Mucosa of descending colon (tissue), 3 donors: ENCODE measurements at regions not wholly inside any gene's neighbourhood (a gene's known extent, or its start where the extent isn't known, plus 50 kb on each side); places are given as distances from the start of the nearest gene placed in this dataset.
"Not testable (repeated sequence)": the region's sequence is repeated elsewhere in the genome, so short reads cannot be mapped to it uniquely, and the experiment has no call there.

Experiments used
- ATAC-seq: fragments of 200-7000 bp; cut with Tn5 transposase; one replicate; pipeline ENCODE4 v1.9.1; 2020; ENCODE audit warnings: mild to moderate bottlenecking, moderate library complexity
- DNase-seq, 3 donors: peaks; one replicate each; pipeline ENCODE4 v3.0.0-alpha.2; 2020
- H3K36me3 ChIP-seq: fragments of 200-600 bp; one replicate; pipeline ENCODE4 v1.8.0; 2021; ENCODE audit warnings: low read depth, mild to moderate bottlenecking
- H3K4me1 ChIP-seq: fragments of 200-600 bp; one replicate; pipeline ENCODE4 v1.8.0; 2021; ENCODE audit warnings: low read depth, mild to moderate bottlenecking
- H3K4me3 ChIP-seq: fragments of 200-600 bp; one replicate; pipeline ENCODE4 v1.8.0; 2021; ENCODE audit warnings: mild to moderate bottlenecking
- H3K9me3 ChIP-seq: fragments of 200-600 bp; one replicate; pipeline ENCODE4 v1.8.0; 2021; ENCODE audit warnings: mild to moderate bottlenecking
- intact Hi-C, 2 donors: fragments of 100-400 bp; cut with DNase I in 1 of 2; cut with micrococcal nuclease in 1 of 2; formaldehyde crosslinking; loops; one replicate each; pipeline versions ENCODE4 v1.11.0 to v1.11.1; 2022; cut with DNase I, micrococcal nuclease
- donor health status: DM: no; HTN: no; CAD: no; lungs with moderate emphysema.
- donor health status: DM: no; HTN: no; CAD: no.
- donor health status: DM: no; HTN: yes; CAD: no.

GRCh38 chr16:22572331-22573224 is 61.9 kb downstream of the NPIPB5 start:
- H3K36me3 ChIP-seq, H3K4me1 ChIP-seq, H3K4me3 ChIP-seq, H3K9me3 ChIP-seq, intact Hi-C loops, DNase-seq: not testable (repeated sequence)
- peak; percentile 28 for ATAC-seq

GRCh38 chr16:22573225-22573530 is 62.5 kb downstream of the NPIPB5 start:
- ATAC-seq: peak; percentile 97
- intact Hi-C loops, H3K4me3 ChIP-seq, DNase-seq, H3K9me3 ChIP-seq, H3K36me3 ChIP-seq, H3K4me1 ChIP-seq: not testable (repeated sequence)

- H3K9me3 ChIP-seq, ATAC-seq, H3K4me3 ChIP-seq, H3K36me3 ChIP-seq, intact Hi-C loops, H3K4me1 ChIP-seq, DNase-seq: not testable (repeated sequence)
Observed at GRCh38 chr16:22576506-22576905, 65.8 kb downstream of the NPIPB5 start.

DNA sequence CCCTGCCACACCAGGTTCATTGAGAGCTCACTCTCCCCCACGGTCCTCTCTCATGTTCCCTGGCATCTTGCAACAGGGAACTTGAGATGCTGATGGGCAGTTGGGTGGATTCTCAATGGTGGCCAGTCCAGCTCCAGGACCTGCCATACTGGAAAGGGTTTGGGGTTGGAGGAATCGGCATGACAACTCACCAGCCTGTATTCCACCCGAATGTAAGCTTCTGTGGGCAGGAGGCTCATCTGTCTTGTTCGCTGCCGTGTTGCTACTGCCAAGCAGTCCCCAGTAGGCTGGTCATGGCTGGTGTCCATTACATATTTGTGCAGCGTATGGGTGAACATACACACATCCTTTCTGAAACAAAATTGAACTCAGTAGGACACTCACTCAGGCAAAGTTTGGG is 72.5 kb downstream of the NPIPB5 start:
- H3K36me3 ChIP-seq, intact Hi-C loops, DNase-seq, H3K4me1 ChIP-seq, H3K4me3 ChIP-seq, ATAC-seq, H3K9me3 ChIP-seq: not testable (repeated sequence)

DNA sequence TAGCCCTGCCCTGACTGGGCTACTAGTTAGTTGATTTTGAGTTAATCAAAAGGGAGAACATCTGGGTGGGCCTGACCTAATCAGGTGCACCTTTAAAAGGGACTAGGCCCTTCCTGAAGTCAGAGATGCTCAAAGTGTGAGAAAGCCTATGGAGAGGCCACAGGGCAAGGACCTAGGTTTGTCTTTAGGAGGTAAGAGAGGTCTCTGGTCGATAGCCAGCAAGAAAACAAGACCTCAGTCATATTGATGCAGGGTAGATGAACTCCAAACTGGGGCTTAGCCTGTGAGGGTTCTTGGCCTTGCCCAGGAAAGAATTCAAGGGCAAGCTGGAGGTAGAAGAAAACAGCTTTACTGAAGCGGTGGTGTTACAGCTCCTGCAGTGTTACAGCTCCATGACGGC is 73.8 kb downstream of the NPIPB5 start:
- H3K4me3 ChIP-seq, ATAC-seq, intact Hi-C loops: not testable (repeated sequence)

DNA sequence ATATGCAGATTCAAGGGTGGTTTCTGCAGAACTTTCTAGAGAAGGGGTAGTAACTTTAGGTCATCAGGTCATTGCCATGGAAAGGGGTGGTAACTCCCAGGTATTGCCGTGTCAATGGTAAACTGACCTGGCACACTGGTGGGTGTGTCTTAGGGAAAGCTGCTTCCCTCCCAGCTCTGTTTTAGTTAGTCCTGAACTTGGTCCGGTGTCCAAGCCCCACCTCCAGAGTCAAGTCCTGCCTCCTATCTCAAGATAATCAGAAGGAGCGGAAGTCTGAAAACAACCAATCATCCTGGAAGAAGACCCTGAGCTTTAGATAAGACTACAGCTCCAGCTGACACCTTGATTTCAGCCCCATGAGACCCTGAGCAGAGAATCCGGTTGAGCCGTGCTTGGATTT is 74.2 kb downstream of the NPIPB5 start:
- ATAC-seq: peak; percentile 63
- intact Hi-C loops: not testable (repeated sequence)

More for the DNA sequence above, 73.8 kb downstream of the NPIPB5 start:
- H3K9me3 ChIP-seq, H3K4me1 ChIP-seq, DNase-seq, H3K36me3 ChIP-seq: not testable (repeated sequence)

GRCh38 chr16:22585431-22585830 is 74.7 kb downstream of the NPIPB5 start:
- H3K4me3 ChIP-seq, DNase-seq, H3K4me1 ChIP-seq, H3K9me3 ChIP-seq, intact Hi-C loops, H3K36me3 ChIP-seq: not testable (repeated sequence)
- peak; percentile 89 for ATAC-seq

More for the DNA sequence above, 74.2 kb downstream of the NPIPB5 start:
- not testable (repeated sequence) for H3K4me1 ChIP-seq, H3K9me3 ChIP-seq, H3K36me3 ChIP-seq, H3K4me3 ChIP-seq, DNase-seq

- H3K36me3 ChIP-seq, H3K9me3 ChIP-seq, DNase-seq, H3K4me1 ChIP-seq, H3K4me3 ChIP-seq, intact Hi-C loops: not testable (repeated sequence)
- peak; percentile 33 for ATAC-seq
Observed at GRCh38 chr16:22586732-22587131, 76.0 kb downstream of the NPIPB5 start.

- H3K36me3 ChIP-seq, H3K4me3 ChIP-seq, ATAC-seq, intact Hi-C loops, DNase-seq, H3K9me3 ChIP-seq, H3K4me1 ChIP-seq: not testable (repeated sequence)
Observed at GRCh38 chr16:22589757-22590156, 79.1 kb downstream of the NPIPB5 start.

DNA sequence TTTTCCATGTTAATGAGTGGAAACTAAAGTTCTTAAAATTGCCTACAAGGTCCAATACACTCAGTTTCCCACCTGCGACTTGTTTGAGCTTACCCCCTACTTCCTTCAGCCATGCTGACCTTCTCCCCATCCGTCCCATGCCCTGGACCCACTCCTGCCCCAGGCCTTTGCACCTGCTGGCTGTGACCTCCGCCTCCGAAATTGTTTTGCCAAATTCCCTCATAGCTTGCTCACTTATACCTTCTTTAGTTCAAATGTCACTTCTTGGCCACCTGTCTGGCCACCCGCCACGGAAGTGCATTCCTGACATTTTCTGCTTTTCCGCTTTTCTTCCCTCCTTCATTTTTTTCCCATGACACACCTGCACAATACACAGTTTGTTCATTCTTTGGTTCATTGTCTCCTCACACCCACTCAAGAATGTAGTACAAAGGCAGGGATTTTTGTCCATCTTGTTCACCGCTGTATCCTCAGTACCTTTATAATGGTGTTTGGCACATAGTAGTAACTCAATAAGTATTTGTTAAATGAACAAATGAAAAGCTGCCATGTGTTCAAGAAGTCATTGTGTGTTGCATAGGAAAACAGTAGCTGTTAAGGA is 85.9 kb downstream of the NPIPB5 start:
- H3K4me1 ChIP-seq, H3K4me3 ChIP-seq, ATAC-seq, DNase-seq, H3K9me3 ChIP-seq, intact Hi-C loops, H3K36me3 ChIP-seq: not testable (repeated sequence)

DNA sequence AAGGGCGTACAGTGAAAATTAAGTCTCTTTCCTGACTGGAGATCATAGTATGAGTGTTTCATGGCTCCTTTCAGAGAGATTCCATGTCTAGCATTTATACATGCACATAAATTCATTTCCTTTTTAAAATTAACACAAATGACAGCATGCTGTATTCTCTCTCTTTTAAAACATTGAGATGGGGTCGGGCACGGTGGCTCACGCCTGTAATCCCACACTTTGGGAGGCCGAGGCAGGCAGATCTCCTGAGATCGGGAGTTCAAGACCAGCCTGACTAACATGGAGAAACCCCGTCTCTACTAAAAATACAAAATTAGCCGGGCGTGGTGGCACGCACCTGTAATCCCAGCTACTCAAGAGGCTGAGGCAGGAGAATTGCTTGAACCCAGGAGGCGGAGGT is 93.1 kb downstream of the NPIPB5 start:
- H3K9me3 ChIP-seq, intact Hi-C loops, H3K4me1 ChIP-seq, ATAC-seq, H3K4me3 ChIP-seq, DNase-seq, H3K36me3 ChIP-seq: not testable (repeated sequence)

DNA sequence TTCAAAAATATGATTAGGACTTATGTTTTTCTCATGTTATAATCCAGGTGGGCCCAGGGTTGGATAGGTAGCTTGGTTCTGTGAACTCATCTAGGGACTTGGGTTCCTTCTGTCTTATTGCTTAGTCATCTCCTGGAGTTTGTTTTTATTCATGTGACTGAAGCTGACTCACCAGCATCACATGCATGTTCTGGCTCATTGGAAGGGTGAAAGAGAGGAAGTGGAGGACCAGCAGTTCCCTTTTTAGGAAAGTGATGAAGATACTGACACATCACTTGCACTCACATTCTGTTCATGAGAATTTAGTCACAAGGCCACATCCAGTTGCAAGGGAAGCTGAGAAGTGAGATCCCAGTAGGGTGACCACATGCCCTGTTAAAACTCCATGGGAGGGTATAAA is 95.9 kb downstream of the NPIPB5 start:
- DNase-seq, H3K9me3 ChIP-seq, H3K4me3 ChIP-seq, H3K36me3 ChIP-seq, intact Hi-C loops, H3K4me1 ChIP-seq: not testable (repeated sequence)
- ATAC-seq: peak; percentile 67

DNA sequence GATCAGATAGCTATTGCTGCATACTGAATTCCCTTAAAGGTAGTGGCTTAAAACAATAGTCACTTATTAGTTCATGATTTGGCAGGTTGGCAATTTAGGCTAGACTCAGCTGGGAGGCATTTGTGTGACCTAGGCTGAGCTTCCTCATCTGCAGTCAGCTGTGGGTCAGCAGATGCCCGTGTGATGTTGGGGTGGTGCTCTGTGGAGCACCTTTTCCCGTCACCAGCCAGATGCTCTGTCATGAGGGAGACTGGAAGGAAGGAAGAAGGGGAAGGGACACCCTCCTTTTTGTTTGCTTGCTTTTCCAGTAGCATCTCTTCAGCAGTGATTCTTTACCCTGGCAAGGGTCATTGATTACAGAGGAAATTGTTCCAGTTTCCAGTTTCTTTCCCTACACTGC is 99.1 kb downstream of the NPIPB5 start:
- H3K36me3 ChIP-seq, DNase-seq, H3K4me3 ChIP-seq, H3K4me1 ChIP-seq, H3K9me3 ChIP-seq, intact Hi-C loops, ATAC-seq: not testable (repeated sequence)

GRCh38 chr16:22611128-22611527 is 100.4 kb downstream of the NPIPB5 start:
- H3K9me3 ChIP-seq, H3K36me3 ChIP-seq, DNase-seq, H3K4me3 ChIP-seq, ATAC-seq, H3K4me1 ChIP-seq, intact Hi-C loops: not testable (repeated sequence)
